ENCODE measurements at regions not wholly inside any gene's neighbourhood (a gene's known extent, or its start where the extent isn't known, plus 50 kb on each side); places are given as distances from the start of the nearest gene placed in this dataset.
"Not testable (repeated sequence)": the region's sequence is repeated elsewhere in the genome, so short reads cannot be mapped to it uniquely, and the experiment has no call there.

DNA sequence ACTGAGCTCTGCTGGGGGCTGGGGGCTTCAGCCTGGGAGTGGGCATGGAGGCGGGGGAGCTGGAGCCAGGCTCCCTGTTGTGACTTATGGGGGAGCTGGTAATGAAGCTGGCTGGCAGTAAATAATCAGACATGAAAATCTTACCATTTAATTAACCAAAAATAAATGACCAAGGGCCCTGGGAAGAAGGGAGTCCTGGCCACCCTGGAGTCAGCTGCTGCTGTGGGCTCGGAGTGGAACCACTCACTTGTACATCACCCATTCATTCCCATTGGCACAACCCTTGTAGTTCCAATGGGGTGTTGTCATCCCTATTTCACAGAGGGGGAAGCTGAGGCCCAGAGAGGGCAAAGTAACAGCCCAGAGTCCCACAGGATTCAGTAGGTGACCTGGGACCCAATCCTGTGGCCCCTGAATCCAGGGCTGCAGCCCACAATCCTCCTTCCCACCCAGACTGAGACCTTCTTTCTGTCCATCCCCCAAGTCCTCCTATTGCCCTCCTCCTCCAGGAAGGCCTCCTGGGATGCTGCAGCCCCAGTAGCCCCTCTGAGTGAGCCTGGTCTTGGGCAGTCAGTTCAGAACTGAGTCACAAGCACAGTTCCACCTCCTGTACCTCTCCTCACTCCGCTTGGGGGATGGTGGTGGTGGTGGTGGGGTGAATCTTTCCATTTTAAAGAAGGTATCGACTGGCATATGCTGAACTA lies 259.4 kb upstream of the MVB12B start:
- no peak overlapping the region for H3K27ac Mint-ChIP-seq
- H3K4me3 Mint-ChIP-seq, result no peak overlapping the region
- no peaks in the 10 kb centered on the region for H3K36me3 Mint-ChIP-seq
- H3K4me1 Mint-ChIP-seq, result no peaks in the 10 kb centered on the region
- ATAC-seq, result no peak
- H3K9me3 Mint-ChIP-seq, result no peaks in the 10 kb centered on the region
- no peak for DNase-seq (ENCODE audit: low spot score in 2 of 2)

DNA sequence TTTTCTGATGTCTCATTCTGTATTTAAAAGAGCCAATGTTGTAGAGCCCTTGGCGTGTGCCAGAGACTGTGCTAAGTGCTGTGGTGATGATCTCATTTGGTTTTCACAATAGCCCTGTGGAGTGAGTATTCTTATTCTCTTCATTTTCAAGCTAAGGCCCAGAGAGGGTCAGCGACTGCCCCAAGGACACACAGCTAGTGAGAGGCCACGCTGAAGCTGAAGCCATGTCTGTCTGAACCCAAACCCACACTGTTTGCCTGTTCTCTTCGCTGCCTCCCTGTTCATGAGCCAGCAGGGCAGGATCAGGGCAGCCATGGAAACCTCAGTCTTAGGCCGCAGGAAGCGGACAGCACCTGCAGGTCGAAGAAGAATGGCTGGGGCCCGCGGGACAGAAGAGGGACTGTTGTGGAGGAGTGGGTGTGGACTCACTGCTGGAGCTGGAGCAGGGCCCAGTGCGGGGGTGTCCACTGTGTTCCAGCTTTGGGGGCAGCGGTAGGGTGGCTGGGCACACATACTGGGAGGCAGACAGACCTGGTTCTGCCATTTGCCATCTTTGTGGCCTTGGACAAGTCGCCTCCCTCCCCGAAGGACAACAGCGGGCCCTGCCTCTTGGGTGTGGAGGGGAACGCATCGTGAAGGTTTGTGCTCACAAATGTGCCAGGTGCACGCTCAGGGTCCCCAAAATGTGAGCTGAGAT lies 257.9 kb upstream of the MVB12B start:
- DNase-seq (ENCODE audit: low spot score in 2 of 2), result no peak
- ATAC-seq, result no peak
- Mint-ChIP-seq H3K9me3 (no peaks in the 10 kb centered on the region), H3K36me3 (no peaks in the 10 kb centered on the region), H3K27ac (no peak overlapping the region), H3K4me3 (no peak overlapping the region), H3K4me1 (no peaks in the 10 kb centered on the region)

DNA sequence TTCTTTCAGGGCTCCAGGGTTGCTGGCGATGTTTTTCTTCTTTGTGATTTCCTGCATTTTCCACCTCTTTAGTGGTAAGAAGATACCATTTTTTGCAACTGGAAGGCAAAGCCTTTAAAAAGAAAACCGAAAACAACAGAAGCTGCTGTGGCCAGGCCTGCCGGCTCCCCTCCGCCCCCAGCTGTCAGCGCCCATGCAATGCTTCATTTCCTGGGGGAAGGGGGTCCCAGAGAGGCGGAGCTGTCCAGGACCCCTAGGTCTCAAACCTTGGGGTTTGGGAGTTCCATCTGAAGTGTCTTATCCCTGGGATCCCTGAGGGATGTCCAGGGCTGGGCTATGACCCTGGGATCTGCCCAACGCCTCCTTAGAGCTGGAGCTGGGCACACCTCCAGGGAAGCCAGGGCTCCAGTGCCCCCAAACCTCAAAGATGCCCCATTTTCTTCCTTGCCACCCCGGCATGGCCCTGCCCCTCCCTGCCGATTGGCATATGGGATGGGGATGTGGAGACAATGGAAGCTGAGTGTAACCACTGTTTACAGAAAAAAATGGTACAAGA lies 257.2 kb upstream of the MVB12B start:
- Mint-ChIP-seq H3K4me1 (no peaks in the 10 kb centered on the region), H3K36me3 (no peaks in the 10 kb centered on the region), H3K9me3 (no peaks in the 10 kb centered on the region), H3K4me3 (no peak overlapping the region), H3K27ac (no peak overlapping the region)
- ATAC-seq (no peak), DNase-seq (ENCODE audit: low spot score in 2 of 2) (no peak)

DNA sequence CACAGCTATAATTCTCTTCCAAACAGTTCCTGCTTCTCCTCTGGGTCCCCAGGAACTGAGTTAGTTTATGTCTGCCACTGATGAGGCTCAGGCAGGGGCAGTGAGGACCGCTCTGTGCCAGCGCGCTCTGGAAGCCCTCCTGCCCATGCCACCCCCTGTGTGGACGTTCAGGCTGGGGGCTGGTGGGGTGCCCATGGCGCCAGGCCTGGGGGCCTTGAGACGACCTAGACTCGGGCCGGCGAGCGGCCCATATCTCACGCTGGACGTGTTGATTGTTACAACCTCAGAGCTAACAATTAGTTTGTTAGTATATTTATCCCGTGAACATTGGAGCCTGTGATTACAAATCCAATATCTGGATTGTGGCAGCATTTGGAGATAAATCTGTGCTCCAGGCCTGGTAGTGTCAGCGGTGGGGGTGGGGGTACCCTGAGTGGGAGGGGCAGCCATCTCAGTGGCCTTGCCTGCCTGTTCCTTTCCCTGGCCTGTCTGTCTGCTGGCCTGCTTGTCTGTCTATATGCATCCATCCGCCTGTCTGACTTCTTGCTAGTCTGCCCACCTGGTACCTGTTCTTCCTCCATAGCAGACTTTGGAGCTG lies 256.5 kb upstream of the MVB12B start:
- no peak overlapping the region for H3K4me3 Mint-ChIP-seq
- DNase-seq (ENCODE audit: low spot score in 2 of 2), result no peak
- no peaks in the 10 kb centered on the region for H3K4me1 Mint-ChIP-seq
- no peaks in the 10 kb centered on the region for H3K36me3 Mint-ChIP-seq
- no peak overlapping the region for H3K27ac Mint-ChIP-seq
- ATAC-seq, result no peak
- H3K9me3 Mint-ChIP-seq, result no peaks in the 10 kb centered on the region

DNA sequence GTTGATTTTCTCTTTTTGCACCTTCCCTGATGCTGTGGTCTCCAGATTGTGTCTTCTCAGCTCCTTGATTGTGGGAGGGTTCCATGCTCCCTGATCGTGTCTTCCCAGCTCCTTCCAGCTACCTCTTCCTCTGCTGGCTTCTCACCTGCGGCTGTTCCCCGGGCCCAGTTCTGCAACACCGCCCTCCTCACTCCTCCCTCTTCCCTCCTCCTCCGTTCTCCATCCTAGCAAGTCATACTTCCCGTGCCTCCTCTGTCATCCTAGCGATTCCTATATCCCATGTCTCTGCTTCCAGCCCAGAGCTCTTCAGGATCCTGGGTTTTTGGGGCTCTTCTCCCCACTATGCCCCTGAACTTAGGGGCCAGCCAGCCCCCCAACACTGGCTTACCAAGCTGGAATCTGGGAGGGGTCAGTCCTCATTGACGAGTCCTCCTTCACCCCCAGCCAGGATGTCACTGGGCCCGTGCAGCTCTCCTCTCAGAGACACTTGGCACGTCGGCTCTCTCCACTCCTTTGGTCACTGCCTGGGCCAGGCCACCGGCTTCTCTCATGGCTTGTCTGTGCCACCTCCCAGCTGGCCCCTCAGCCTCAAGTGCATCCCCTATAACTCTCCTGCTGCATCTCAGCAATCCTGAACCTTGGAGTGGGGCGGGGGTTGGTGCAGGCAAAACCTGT lies 255.4 kb upstream of the MVB12B start:
- Mint-ChIP-seq H3K36me3 (no peaks in the 10 kb centered on the region), H3K4me1 (no peaks in the 10 kb centered on the region), H3K9me3 (no peaks in the 10 kb centered on the region), H3K27ac (no peak overlapping the region), H3K4me3 (no peak overlapping the region)
- no peak for ATAC-seq
- DNase-seq (ENCODE audit: low spot score in 2 of 2), result no peak

DNA sequence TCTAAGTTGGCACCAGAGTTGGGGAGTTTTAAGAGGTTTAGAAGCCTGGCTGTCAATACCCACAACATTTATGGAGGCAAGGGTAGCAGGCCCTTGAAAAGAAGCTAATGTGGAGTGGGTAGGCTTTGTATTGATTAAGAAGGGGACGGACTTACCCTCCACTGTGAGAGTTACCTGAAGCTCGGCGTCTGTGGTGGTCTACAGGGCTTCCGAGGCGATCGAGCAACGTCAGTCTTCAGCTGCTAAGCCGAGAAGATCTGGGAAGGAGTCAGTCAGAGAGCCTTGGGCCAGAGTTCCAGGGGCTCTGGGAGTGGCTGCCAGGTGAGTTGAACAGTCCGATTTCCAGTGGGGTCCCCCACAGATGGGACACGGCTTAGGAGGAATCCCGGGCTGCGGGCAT lies 249.0 kb upstream of the MVB12B start:
- not testable (repeated sequence) for DNase-seq (ENCODE audit: low spot score in 2 of 2); H3K9me3 Mint-ChIP-seq; H3K36me3 Mint-ChIP-seq; ATAC-seq; H3K27ac Mint-ChIP-seq; H3K4me1 Mint-ChIP-seq; H3K4me3 Mint-ChIP-seq

DNA sequence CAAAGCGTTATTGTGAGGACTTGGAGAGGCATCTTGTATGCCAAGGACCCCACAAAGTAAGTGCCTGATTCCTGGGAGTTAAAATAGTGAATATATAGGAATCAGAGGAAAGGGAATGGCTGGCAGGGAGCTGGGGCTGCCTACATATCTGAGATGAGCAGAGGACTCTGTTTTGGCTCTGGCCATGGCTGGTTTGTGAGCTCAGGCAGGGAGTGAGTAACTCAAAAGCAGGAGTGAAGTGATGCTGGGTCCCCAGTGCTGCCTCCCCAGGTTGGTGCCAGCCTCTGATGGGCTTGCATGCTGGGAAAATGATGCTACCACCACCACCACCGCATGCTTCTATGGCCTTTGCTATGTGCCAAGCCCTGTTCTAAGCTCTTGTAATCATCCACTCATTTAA lies 246.0 kb upstream of the MVB12B start:
- no peak overlapping the region for H3K27ac Mint-ChIP-seq
- H3K36me3 Mint-ChIP-seq, result no peaks in the 10 kb centered on the region
- H3K9me3 Mint-ChIP-seq, result peaks cover 3% of the 10 kb centered on the region
- no peak for ATAC-seq
- no peak overlapping the region for H3K4me3 Mint-ChIP-seq
- DNase-seq (ENCODE audit: low spot score in 2 of 2), result no peak
- peaks cover 17% of the 10 kb centered on the region for H3K4me1 Mint-ChIP-seq

DNA sequence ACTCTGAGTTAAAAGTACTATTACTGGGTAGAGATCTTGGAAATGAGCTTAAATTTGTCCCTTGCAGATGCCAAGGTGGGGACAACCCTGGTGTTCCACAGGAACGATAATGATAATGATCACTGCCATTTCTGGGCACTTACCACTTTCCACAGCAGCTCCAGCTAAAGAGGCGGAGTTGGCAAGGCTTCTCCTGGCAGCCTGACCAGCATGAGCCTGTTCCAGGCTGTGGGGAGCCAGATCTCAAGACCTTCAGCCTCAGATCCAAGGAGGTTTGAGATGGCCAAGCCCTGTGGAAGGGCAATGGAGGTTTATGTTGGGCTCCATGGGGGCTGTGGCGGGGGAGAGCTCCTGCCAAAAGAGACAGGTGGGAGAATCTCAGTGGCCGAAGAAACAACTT lies 244.9 kb upstream of the MVB12B start:
- Mint-ChIP-seq H3K9me3 (peaks cover 3% of the 10 kb centered on the region), H3K36me3 (no peaks in the 10 kb centered on the region), H3K4me3 (no peak overlapping the region), H3K4me1 (peaks cover 17% of the 10 kb centered on the region), H3K27ac (no peak overlapping the region)
- ATAC-seq, result no peak
- DNase-seq (ENCODE audit: low spot score in 2 of 2), result no peak

DNA sequence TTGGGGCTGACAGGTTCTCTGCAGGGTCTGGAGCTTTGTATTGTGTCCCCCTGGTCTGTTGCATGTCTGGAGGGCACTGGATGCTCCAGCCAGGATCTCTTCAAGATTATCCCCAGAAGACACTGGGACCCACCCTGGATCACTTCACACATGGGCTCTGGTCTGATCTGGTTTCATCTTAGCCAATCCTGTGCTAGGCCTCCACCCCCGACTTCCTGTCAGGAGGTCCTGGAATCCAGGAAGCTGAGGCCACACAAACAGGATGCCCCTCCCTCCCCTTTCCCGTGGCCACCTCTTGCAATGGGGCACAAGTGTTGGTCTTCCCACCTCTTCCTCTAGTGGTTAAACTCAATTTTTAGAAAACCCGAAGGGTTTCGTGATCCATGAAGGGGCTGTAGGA lies 242.6 kb upstream of the MVB12B start:
- H3K4me1 Mint-ChIP-seq, result peaks cover 17% of the 10 kb centered on the region
- ATAC-seq (no peak), DNase-seq (ENCODE audit: low spot score in 2 of 2) (no peak)
- no peak overlapping the region for H3K4me3 Mint-ChIP-seq
- peaks cover 3% of the 10 kb centered on the region for H3K9me3 Mint-ChIP-seq
- no peaks in the 10 kb centered on the region for H3K36me3 Mint-ChIP-seq
- H3K27ac Mint-ChIP-seq, result no peak overlapping the region

DNA sequence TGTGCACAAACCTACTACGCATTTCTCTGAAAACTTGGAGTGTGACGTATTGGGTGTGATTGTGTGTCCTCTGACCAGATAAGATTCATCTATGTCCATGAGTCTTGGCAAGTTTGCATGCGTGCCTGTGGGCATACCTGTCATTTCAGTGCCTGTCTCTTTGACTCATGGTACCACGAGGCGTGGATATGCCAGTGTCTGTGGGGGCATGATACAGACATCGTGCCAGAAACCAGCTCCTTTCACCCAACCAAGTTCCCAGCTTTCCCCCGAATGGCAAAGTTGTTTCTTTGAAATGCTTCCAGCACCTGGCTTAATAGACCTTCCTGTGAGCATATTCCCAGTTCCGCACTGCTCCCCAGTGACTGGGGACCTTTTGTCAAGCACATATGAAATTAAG lies 241.9 kb upstream of the MVB12B start:
- Mint-ChIP-seq H3K36me3 (no peaks in the 10 kb centered on the region), H3K4me3 (no peak overlapping the region), H3K9me3 (peaks cover 3% of the 10 kb centered on the region), H3K4me1 (peaks cover 17% of the 10 kb centered on the region), H3K27ac (no peak overlapping the region)
- ATAC-seq (no peak), DNase-seq (ENCODE audit: low spot score in 2 of 2) (no peak)

DNA sequence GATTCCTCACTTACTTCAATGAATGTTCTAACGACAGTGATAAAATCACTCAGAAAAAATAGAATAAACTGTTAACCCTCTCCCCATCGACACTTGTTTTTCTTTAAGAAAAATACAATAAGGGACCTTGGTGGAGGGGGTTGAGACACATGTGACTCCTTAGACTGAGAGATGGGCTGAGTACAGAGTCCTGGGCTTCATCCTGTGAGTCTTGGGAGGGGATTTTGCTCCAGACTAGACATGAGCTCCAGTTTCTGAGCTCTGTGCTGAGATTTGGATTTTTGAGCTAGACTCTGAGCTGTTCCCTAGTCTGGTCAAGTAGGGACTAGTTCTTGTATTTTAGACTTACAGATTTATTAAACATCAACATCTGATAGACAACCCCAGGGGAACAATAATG lies 241.5 kb upstream of the MVB12B start:
- Mint-ChIP-seq H3K36me3 (no peaks in the 10 kb centered on the region), H3K27ac (peak overlapping the region; percentile 2), H3K4me1 (peaks cover 17% of the 10 kb centered on the region), H3K4me3 (no peak overlapping the region), H3K9me3 (peaks cover 3% of the 10 kb centered on the region)
- ATAC-seq (no peak), DNase-seq (ENCODE audit: low spot score in 2 of 2) (no peak)

DNA sequence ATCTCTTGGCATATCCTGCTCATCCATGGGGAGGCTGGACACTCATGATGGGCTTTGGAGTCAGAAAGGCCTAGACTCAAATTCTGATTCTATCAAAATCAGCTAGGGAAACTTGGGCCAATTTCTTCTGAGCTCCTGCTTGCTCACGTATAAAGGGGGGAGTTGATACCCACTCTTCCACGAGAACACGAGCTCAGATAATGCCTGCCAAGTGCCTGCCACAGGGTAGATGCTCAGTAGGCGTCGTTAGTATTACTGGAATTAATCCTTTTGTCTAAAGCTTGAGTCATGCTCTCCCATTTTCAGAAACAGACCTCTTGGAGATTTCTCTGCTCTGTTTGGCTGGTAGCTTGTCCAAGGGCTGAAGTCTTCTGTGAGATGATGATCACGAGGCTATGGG lies 238.3 kb upstream of the MVB12B start:
- Mint-ChIP-seq H3K9me3 (no peaks in the 10 kb centered on the region), H3K27ac (no peak overlapping the region), H3K4me3 (no peak overlapping the region), H3K36me3 (no peaks in the 10 kb centered on the region), H3K4me1 (peaks cover 10% of the 10 kb centered on the region)
- DNase-seq (ENCODE audit: low spot score in 2 of 2), result no peak
- no peak for ATAC-seq

DNA sequence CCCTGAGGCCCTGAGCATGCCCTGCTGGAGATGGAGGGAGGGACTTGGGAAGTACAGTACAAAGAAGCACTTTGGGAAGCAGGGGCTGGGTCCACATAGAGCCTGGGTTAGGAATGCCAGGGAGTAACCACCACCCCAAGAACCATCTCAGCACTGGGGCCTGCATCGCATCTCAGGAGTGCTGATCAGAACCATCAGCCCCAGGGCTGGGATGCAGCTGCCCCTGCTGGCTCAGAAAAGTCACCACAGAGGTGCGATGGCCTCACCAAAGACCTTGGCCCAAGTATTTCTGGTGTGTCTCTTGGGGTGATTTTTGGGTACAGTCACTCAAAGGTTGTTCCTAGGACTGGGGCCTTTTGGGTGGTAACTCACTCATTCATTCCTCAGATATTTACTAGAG lies 236.8 kb upstream of the MVB12B start:
- no peaks in the 10 kb centered on the region for H3K9me3 Mint-ChIP-seq
- no peak for ATAC-seq
- DNase-seq (ENCODE audit: low spot score in 2 of 2), result no peak

DNA sequence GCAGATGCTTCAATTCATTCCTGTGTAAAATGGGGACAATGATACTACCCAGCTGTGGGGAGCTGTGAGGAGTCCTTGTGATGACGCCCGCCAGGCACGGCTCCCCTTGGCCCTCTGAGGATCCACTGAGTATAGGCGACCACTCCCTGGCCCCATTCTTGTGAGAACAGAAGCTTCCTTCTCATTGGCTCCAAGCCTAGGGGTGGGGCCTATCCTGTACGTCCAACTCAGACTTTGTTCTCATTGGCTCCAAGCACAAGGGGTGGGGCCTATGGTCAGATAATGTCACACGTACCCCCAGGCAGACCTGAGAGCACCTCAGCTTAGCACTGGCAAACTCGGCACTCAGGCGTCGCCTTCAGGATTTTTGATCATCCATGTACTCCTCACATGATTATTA lies 232.9 kb upstream of the MVB12B start:
- ATAC-seq, result no peak
- DNase-seq (ENCODE audit: low spot score in 2 of 2), result no peak
- Mint-ChIP-seq H3K4me1 (no peaks in the 10 kb centered on the region), H3K36me3 (no peaks in the 10 kb centered on the region), H3K9me3 (no peaks in the 10 kb centered on the region), H3K4me3 (no peak overlapping the region), H3K27ac (no peak overlapping the region)

More for the DNA sequence above, 236.8 kb upstream of the MVB12B start:
- H3K27ac Mint-ChIP-seq, result no peak overlapping the region
- H3K4me1 Mint-ChIP-seq, result no peaks in the 10 kb centered on the region
- H3K36me3 Mint-ChIP-seq, result no peaks in the 10 kb centered on the region
- H3K4me3 Mint-ChIP-seq, result no peak overlapping the region

DNA sequence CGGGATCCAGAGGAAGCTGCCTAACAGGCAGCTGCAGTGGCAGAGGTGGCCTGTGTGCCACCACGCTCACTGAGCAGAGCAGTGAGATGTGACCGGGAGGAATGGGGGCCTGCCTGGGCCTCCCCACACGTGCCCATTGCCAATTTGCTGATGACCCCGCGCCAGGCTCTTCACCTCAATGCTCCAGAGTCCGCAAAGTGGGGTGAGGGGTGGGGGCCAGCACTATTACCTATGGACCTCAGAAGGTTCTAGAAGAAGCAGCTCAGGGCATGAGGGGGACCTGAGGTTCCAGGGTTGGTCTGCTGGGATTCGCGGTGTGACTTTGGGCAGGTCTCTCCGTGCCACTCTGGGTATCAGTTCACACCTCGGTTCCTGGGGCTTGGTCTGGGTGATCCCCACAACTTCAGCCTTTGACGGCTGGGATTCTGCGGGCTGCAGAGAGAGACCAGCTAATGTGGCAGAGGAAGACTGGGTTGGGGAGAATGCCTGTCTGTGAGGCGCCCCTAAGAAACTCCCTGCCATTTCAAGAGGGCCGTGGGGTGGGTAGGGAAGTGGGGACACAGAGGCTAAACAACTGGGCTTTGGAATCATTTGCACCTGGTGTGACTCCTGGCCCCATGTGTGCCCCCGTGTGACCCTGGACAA lies 231.0 kb upstream of the MVB12B start:
- H3K4me3 Mint-ChIP-seq, result no peak overlapping the region
- DNase-seq (ENCODE audit: low spot score in 2 of 2) (no peak), ATAC-seq (no peak)
- H3K27ac Mint-ChIP-seq, result no peak overlapping the region
- no peaks in the 10 kb centered on the region for H3K4me1 Mint-ChIP-seq
- no peaks in the 10 kb centered on the region for H3K36me3 Mint-ChIP-seq
- H3K9me3 Mint-ChIP-seq, result no peaks in the 10 kb centered on the region

Measured in stimulated activated effector memory CD8-positive, alpha-beta T cell treated with anti-CD3 and anti-CD28 coated beads, Interleukin-12 subunit alpha, Interleukin-12 subunit beta, amount 100 ng/mL, for 72 hours (primary cell).